C4-2B (cell line): ENCODE measurements at regions not wholly inside any gene's neighbourhood (a gene's known extent, or its start where the extent isn't known, plus 50 kb on each side); places are given as distances from the start of the nearest gene placed in this dataset.

Experiments
- CTCF ChIP-seq: fragments of 450-650 bp; conservative IDR thresholded peaks from 2 replicates; pipeline ENCODE4 v1.5.1; 2017; ENCODE audit warnings: mild to moderate bottlenecking
- ZFX ChIP-seq: fragments of 450-650 bp; IDR thresholded peaks from 2 replicates; pipeline ENCODE4 v1.6.1; 2017

GRCh38 chr11:83389975-83390374, 103.8 kb upstream of the CCDC90B start:
- no peak for TF ChIP-seq CTCF
- TF ChIP-seq ZFX, result no peak
